ENCODE measurements at regions not wholly inside any gene's neighbourhood (a gene's known extent, or its start where the extent isn't known, plus 50 kb on each side); places are given as distances from the start of the nearest gene placed in this dataset.

GRCh38 chr1:34425785-34426184, 249.1 kb downstream of the C1orf94 start:
- TF ChIP-seq REST (IDR thresholded peaks at IDR 0.05; ENCODE audit: unreplicated experiment) (no peak), CTCF (conservative IDR thresholded peaks at IDR 0.05; ENCODE audit: low read depth in 2 of 2) (no peak), NANOG (IDR thresholded peaks at IDR 0.05; ENCODE audit: borderline replicate concordance) (no peak), POLR2AphosphoS5 (IDR thresholded peaks at IDR 0.05; ENCODE audit: low read depth) (no peak), STAT1 (IDR thresholded peaks at IDR 0.05; ENCODE audit: unreplicated experiment) (no peak), ZNF114 (CRISPR knock-in tag; IDR thresholded peaks at IDR 0.05) (no peak), EZH2phosphoT487 (IDR thresholded peaks at IDR 0.05; ENCODE audit: unreplicated experiment) (no peak), ZNF462 (CRISPR knock-in tag; IDR thresholded peaks at IDR 0.05) (no peak), ZNF331 (CRISPR knock-in tag; IDR thresholded peaks at IDR 0.05; ENCODE audit: low read depth) (no peak), JUNB (IDR thresholded peaks at IDR 0.05; ENCODE audit: unreplicated experiment) (no peak), EZH2 (IDR thresholded peaks at IDR 0.05; ENCODE audit: low read depth, unreplicated experiment) (no peak)
- no peaks in the 10 kb centered on the region for H3K9me3 Mint-ChIP-seq

More at GRCh38 chr1:34425785-34426184, 249.1 kb downstream of the C1orf94 start:
- Histone ChIP-seq H3K27me3 (ENCODE audit: insufficient read depth) (no peaks in the 10 kb centered on the region), H3K4me1 (ENCODE audit: insufficient read depth) (no peaks in the 10 kb centered on the region), H3K36me3 (ENCODE audit: insufficient read depth) (no peaks in the 10 kb centered on the region), H3K27ac (ENCODE audit: low read depth) (no peak overlapping the region), H3F3A (replicated peaks; ENCODE audit: low read depth) (no peaks in the 10 kb centered on the region), H3K79me2 (replicated peaks; ENCODE audit: insufficient read depth) (no peaks in the 10 kb centered on the region), H3K4me2 (no peak overlapping the region), H3K9me2 (ENCODE audit: insufficient read depth) (no peaks in the 10 kb centered on the region), H4K20me1 (replicated peaks; ENCODE audit: insufficient read depth) (no peaks in the 10 kb centered on the region), H2AFZ (no peak overlapping the region), H3K4me3 (no peak overlapping the region)
- no peak for ATAC-seq
- Mint-ChIP-seq H3K27ac (no peak overlapping the region), H3K4me3 (no peak overlapping the region), H3K27me3 (ENCODE audit: insufficient read depth, low read depth, poor library complexity) (no peaks in the 10 kb centered on the region), H3K4me1 (peaks cover 3% of the 10 kb centered on the region; the same call in 1 of the 3 replicates), H3K36me3 (ENCODE audit: low read depth) (no peaks in the 10 kb centered on the region)
- DNase-seq (ENCODE audit: low spot score), result no peak

All from GM23338 (cell line).